Stimulated activated CD4-positive, alpha-beta T cell treated with anti-CD3 and anti-CD28 coated beads, Interleukin-15, amount 100 ng/mL, for 48 hours (primary cell): ENCODE measurements at regions not wholly inside any gene's neighbourhood (a gene's known extent, or its start where the extent isn't known, plus 50 kb on each side); places are given as distances from the start of the nearest gene placed in this dataset.

ENCODE experiments used
- DNase-seq, 2 donors: peaks; one replicate each; pipeline ENCODE4 v3.0.0-alpha.2; 2020; ENCODE audit warnings: low read depth in 2 of 2

GRCh38 chr11:38296211-38296776 is 1698.3 kb upstream of the RAG2 start:
- DNase-seq = no peak

- DNase-seq = no peak
Observed at GRCh38 chr11:38282718-38283117, 1684.7 kb upstream of the RAG2 start.

GRCh38 chr11:38278457-38279141 is 1680.6 kb upstream of the RAG2 start:
- no peak for DNase-seq

GRCh38 chr11:38274031-38274430 is 1676.0 kb upstream of the RAG2 start:
- DNase-seq = no peak

GRCh38 chr11:38272376-38272775 is 1674.3 kb upstream of the RAG2 start:
- DNase-seq = no peak

GRCh38 chr11:38266691-38267090 is 1668.7 kb upstream of the RAG2 start:
- no peak for DNase-seq

GRCh38 chr11:38256436-38256835 is 1658.4 kb upstream of the RAG2 start:
- no peak for DNase-seq

GRCh38 chr11:38254913-38255312 is 1656.9 kb upstream of the RAG2 start:
- DNase-seq = no peak

- no peak for DNase-seq
Observed at GRCh38 chr11:38252620-38253019, 1654.6 kb upstream of the RAG2 start.

- no peak for DNase-seq
Observed at GRCh38 chr11:38246451-38246850, 1648.4 kb upstream of the RAG2 start.

- DNase-seq = no peak
Observed at GRCh38 chr11:38226684-38227083, 1628.6 kb upstream of the RAG2 start.

GRCh38 chr11:38221295-38221694 is 1623.3 kb upstream of the RAG2 start:
- no peak for DNase-seq

GRCh38 chr11:38219636-38220035 is 1621.6 kb upstream of the RAG2 start:
- DNase-seq = no peak

- DNase-seq = no peak
Observed at GRCh38 chr11:38208951-38209350, 1610.9 kb upstream of the RAG2 start.

GRCh38 chr11:38206663-38207062 is 1608.6 kb upstream of the RAG2 start:
- DNase-seq = no peak

GRCh38 chr11:38191101-38191500 is 1593.1 kb upstream of the RAG2 start:
- no peak for DNase-seq

- no peak for DNase-seq
Observed at GRCh38 chr11:38182126-38182866, 1584.3 kb upstream of the RAG2 start.

- no peak for DNase-seq
Observed at GRCh38 chr11:38176686-38177322, 1578.8 kb upstream of the RAG2 start.

GRCh38 chr11:38173676-38174075 is 1575.6 kb upstream of the RAG2 start:
- no peak for DNase-seq

GRCh38 chr11:38169286-38169685 is 1571.2 kb upstream of the RAG2 start:
- no peak for DNase-seq

GRCh38 chr11:38163526-38163925 is 1565.5 kb upstream of the RAG2 start:
- no peak for DNase-seq

GRCh38 chr11:38160433-38160832 is 1562.4 kb upstream of the RAG2 start:
- DNase-seq = no peak

GRCh38 chr11:38159038-38159437 is 1561.0 kb upstream of the RAG2 start:
- DNase-seq = no peak
